GM12865 (cell line): ENCODE measurements at regions not wholly inside any gene's neighbourhood (a gene's known extent, or its start where the extent isn't known, plus 50 kb on each side); places are given as distances from the start of the nearest gene placed in this dataset.

ENCODE experiments used
- DNase-seq: peaks from one replicate; pipeline ENCODE4 v3.0.0; 2010; ENCODE audit warnings: low read depth
- H3K4me3 ChIP-seq: 2 replicates; pipeline ENCODE4 v1.5.1; 2011; ENCODE audit warnings: mild to moderate bottlenecking, low read depth, low read length, control low read depth
- CTCF ChIP-seq: IDR thresholded peaks from 2 replicates; pipeline ENCODE4 v1.5.1; 2011; ENCODE audit warnings: low read length, control low read depth, low read depth, inconsistent platforms; ENCODE audit not compliant: insufficient read depth; ENCODE audit errors: missing control alignments

- H3K4me3 ChIP-seq = peak overlapping the region; percentile 4
- TF ChIP-seq CTCF = no peak
- peak; percentile 89 for DNase-seq
Measured at GRCh38 chr10:52965938-52966401, 193.4 kb upstream of the MBL2 start.

- peak overlapping the region; percentile 4 for H3K4me3 ChIP-seq
- DNase-seq = no peak
- TF ChIP-seq CTCF = no peak
Measured at GRCh38 chr10:52965509-52965908, 192.9 kb upstream of the MBL2 start.

- peak; percentile 18 for DNase-seq
- TF ChIP-seq CTCF = no peak
- H3K4me3 ChIP-seq = no peak overlapping the region
Measured at GRCh38 chr10:52961323-52961722, 188.7 kb upstream of the MBL2 start.

GRCh38 chr10:52959810-52960209, 187.2 kb upstream of the MBL2 start:
- no peak overlapping the region for H3K4me3 ChIP-seq
- DNase-seq = no peak
- no peak for TF ChIP-seq CTCF

GRCh38 chr10:52956861-52957260, 184.3 kb upstream of the MBL2 start:
- H3K4me3 ChIP-seq = no peak overlapping the region
- no peak for TF ChIP-seq CTCF
- no peak for DNase-seq

- TF ChIP-seq CTCF = no peak
- H3K4me3 ChIP-seq = no peak overlapping the region
- no peak for DNase-seq
Measured at GRCh38 chr10:52956461-52956860, 183.9 kb upstream of the MBL2 start.

GRCh38 chr10:52955337-52955736, 182.8 kb upstream of the MBL2 start:
- DNase-seq = no peak
- no peak overlapping the region for H3K4me3 ChIP-seq
- TF ChIP-seq CTCF = no peak
